Suprapubic skin (tissue), 4 donors: ENCODE measurements at regions not wholly inside any gene's neighbourhood (a gene's known extent, or its start where the extent isn't known, plus 50 kb on each side); places are given as distances from the start of the nearest gene placed in this dataset.

Experiments
- DNase-seq, 2 donors: peaks; one replicate each; pipeline ENCODE4 v3.0.0-alpha.2; 2019; ENCODE audit warnings: low spot score in 2 of 2
- H3K27ac ChIP-seq: fragments of 200-600 bp; sonication (generic); one replicate; pipeline ENCODE4 v1.5.1; 2019
- H3K27me3 ChIP-seq: fragments of 200-600 bp; sonication (generic); one replicate; pipeline ENCODE4 v1.5.1; 2019
- H3K36me3 ChIP-seq: fragments of 200-600 bp; sonication (generic); one replicate; pipeline ENCODE4 v1.5.1; 2019
- H3K4me1 ChIP-seq: fragments of 200-600 bp; sonication (generic); one replicate; pipeline ENCODE4 v1.5.1; 2019
- H3K4me3 ChIP-seq: fragments of 200-600 bp; sonication (generic); one replicate; pipeline ENCODE4 v1.5.1; 2019; ENCODE audit warnings: mild to moderate bottlenecking
- H3K9me3 ChIP-seq: fragments of 200-600 bp; sonication (generic); one replicate; pipeline ENCODE4 v1.5.1; 2019
- EP300 ChIP-seq: sonication (generic); formaldehyde crosslinking; IDR thresholded peaks from one replicate; pipeline ENCODE4 v1.6.1; 2017; ENCODE audit warnings: antibody characterized with exemption
- POLR2A ChIP-seq, 2 donors: fragments of 450-650 bp; IDR thresholded peaks; one replicate each; pipeline ENCODE4 v1.6.1; 2017; ENCODE audit warnings: antibody characterized with exemption in 2 of 2, mild to moderate bottlenecking in 2 of 2, moderate library complexity in 2 of 2
- POLR2AphosphoS5 ChIP-seq, 3 donors: sonication (generic); formaldehyde crosslinking; IDR thresholded peaks; one replicate each; pipeline ENCODE4 v1.6.1; 2017; ENCODE audit warnings: antibody characterized with exemption in 3 of 3
- WGBS: methylation state at CpG from one replicate; pipeline ENCODE4 v1.1.5; 2018; 5-methylcytosine and 5-hydroxymethylcytosine counted together
- TF ChIP-seq, protein P1 (sequence below), 2 donors: fragments of 200-600 bp in 1 of 2; fragments of 450-650 bp in 1 of 2; sonication (generic) in 1 of 2; IDR thresholded peaks; one replicate each; pipeline ENCODE4 v1.5.1; 2016 to 2019; ENCODE audit warnings: antibody characterized with exemption in 2 of 2, mild to moderate bottlenecking in 1 of 2, moderate library complexity in 1 of 2

GRCh38 chr13:59367904-59368303, 795.8 kb downstream of the DIAPH3 start:
- DNase-seq, result no peak
- H3K9me3 ChIP-seq, result no peaks in the 10 kb centered on the region
- H3K27me3 ChIP-seq, result no peaks in the 10 kb centered on the region
- no peak overlapping the region for H3K4me3 ChIP-seq
- no peaks in the 10 kb centered on the region for H3K4me1 ChIP-seq
- no peak overlapping the region for H3K27ac ChIP-seq
- no peaks in the 10 kb centered on the region for H3K36me3 ChIP-seq
- 95% methylated on average over 3 of the region's 3 CpGs for WGBS
- TF ChIP-seq, protein P1, sequence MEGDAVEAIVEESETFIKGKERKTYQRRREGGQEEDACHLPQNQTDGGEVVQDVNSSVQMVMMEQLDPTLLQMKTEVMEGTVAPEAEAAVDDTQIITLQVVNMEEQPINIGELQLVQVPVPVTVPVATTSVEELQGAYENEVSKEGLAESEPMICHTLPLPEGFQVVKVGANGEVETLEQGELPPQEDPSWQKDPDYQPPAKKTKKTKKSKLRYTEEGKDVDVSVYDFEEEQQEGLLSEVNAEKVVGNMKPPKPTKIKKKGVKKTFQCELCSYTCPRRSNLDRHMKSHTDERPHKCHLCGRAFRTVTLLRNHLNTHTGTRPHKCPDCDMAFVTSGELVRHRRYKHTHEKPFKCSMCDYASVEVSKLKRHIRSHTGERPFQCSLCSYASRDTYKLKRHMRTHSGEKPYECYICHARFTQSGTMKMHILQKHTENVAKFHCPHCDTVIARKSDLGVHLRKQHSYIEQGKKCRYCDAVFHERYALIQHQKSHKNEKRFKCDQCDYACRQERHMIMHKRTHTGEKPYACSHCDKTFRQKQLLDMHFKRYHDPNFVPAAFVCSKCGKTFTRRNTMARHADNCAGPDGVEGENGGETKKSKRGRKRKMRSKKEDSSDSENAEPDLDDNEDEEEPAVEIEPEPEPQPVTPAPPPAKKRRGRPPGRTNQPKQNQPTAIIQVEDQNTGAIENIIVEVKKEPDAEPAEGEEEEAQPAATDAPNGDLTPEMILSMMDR (IDR thresholded peaks at IDR 0.05), result no peak
- TF ChIP-seq POLR2A (IDR thresholded peaks at IDR 0.05), result no peak
- TF ChIP-seq EP300, result no peak
- TF ChIP-seq POLR2AphosphoS5 (IDR thresholded peaks at IDR 0.05), result no peak

DNA sequence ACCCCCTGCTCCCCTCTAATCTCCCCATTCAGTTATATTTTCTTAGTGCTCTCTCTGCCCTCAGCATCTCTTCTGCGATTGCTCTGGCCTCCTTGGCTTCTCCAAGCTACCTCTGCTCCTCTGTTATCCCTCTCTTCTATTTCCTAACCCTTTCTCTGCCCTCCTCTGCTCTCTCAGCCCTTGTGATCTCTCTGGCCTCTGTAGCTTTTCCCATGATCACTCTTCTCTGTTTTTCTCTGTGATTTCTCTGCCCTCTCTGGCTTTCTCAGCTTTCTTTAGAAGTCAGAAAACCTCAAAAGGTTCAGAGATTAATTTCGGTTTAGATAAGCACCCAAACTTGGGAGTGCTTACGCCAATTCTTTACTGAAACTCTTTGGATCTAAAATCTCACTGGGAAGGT, 795.0 kb downstream of the DIAPH3 start:
- no peaks in the 10 kb centered on the region for H3K27me3 ChIP-seq

GRCh38 chr13:59371229-59371628, 792.5 kb downstream of the DIAPH3 start:
- Histone ChIP-seq H3K9me3 (no peaks in the 10 kb centered on the region), H3K4me3 (no peak overlapping the region), H3K27ac (no peak overlapping the region), H3K4me1 (no peaks in the 10 kb centered on the region), H3K36me3 (no peaks in the 10 kb centered on the region), H3K27me3 (no peaks in the 10 kb centered on the region)
- no peak for DNase-seq
- TF ChIP-seq POLR2AphosphoS5 (IDR thresholded peaks at IDR 0.05), result no peak
- 42% methylated on average over 1 of the region's 1 CpG for WGBS

More for the DNA sequence above, 795.0 kb downstream of the DIAPH3 start:
- whole genome bisulfite sequencing, result 84% methylated on average over 3 of the region's 3 CpGs
- no peak for DNase-seq
- Histone ChIP-seq H3K9me3 (no peaks in the 10 kb centered on the region), H3K27ac (no peak overlapping the region), H3K4me1 (no peaks in the 10 kb centered on the region), H3K4me3 (no peak overlapping the region), H3K36me3 (no peaks in the 10 kb centered on the region)
- no peak for TF ChIP-seq POLR2A (IDR thresholded peaks at IDR 0.05)
- TF ChIP-seq, protein P1 (IDR thresholded peaks at IDR 0.05), result no peak
- TF ChIP-seq EP300, result no peak
- TF ChIP-seq POLR2AphosphoS5 (IDR thresholded peaks at IDR 0.05), result no peak

GRCh38 chr13:59373341-59373740, 790.4 kb downstream of the DIAPH3 start:
- Histone ChIP-seq H3K36me3 (no peaks in the 10 kb centered on the region), H3K27me3 (no peaks in the 10 kb centered on the region), H3K27ac (no peak overlapping the region), H3K4me3 (no peak overlapping the region), H3K9me3 (no peaks in the 10 kb centered on the region), H3K4me1 (no peaks in the 10 kb centered on the region)
- no peak for DNase-seq
- 38% methylated on average over 1 of the region's 1 CpG for WGBS
- TF ChIP-seq POLR2A (IDR thresholded peaks at IDR 0.05) (no peak), EP300 (no peak), POLR2AphosphoS5 (IDR thresholded peaks at IDR 0.05) (no peak)
- TF ChIP-seq, protein P1 (IDR thresholded peaks at IDR 0.05), result no peak

GRCh38 chr13:59374691-59375090, 789.0 kb downstream of the DIAPH3 start:
- WGBS, result 12% methylated on average over 3 of the region's 3 CpGs
- TF ChIP-seq, protein P1 (IDR thresholded peaks at IDR 0.05), result no peak
- TF ChIP-seq POLR2AphosphoS5 (IDR thresholded peaks at IDR 0.05), result no peak
- TF ChIP-seq POLR2A (IDR thresholded peaks at IDR 0.05), result no peak
- TF ChIP-seq EP300, result no peak
- Histone ChIP-seq H3K36me3 (no peaks in the 10 kb centered on the region), H3K27me3 (no peaks in the 10 kb centered on the region), H3K9me3 (no peaks in the 10 kb centered on the region), H3K4me1 (no peaks in the 10 kb centered on the region), H3K27ac (no peak overlapping the region), H3K4me3 (no peak overlapping the region)
- no peak for DNase-seq

GRCh38 chr13:59384154-59384553, 779.6 kb downstream of the DIAPH3 start:
- no peaks in the 10 kb centered on the region for H3K9me3 ChIP-seq
- DNase-seq, result no peak
- TF ChIP-seq POLR2AphosphoS5 (IDR thresholded peaks at IDR 0.05) (no peak), EP300 (no peak), POLR2A (IDR thresholded peaks at IDR 0.05) (no peak)
- TF ChIP-seq, protein P1 (IDR thresholded peaks at IDR 0.05), result no peak
- H3K27me3 ChIP-seq, result no peaks in the 10 kb centered on the region
- 35% methylated on average over 1 of the region's 1 CpG for WGBS
- H3K4me1 ChIP-seq, result no peaks in the 10 kb centered on the region
- H3K4me3 ChIP-seq, result no peak overlapping the region
- H3K36me3 ChIP-seq, result no peaks in the 10 kb centered on the region
- H3K27ac ChIP-seq, result no peak overlapping the region
